Activated naive CD8-positive, alpha-beta T cell treated with anti-CD3 and anti-CD28 coated beads, Interleukin-2, amount 50 U/mL, for 16 hours (primary cell): ENCODE measurements at regions not wholly inside any gene's neighbourhood (a gene's known extent, or its start where the extent isn't known, plus 50 kb on each side); places are given as distances from the start of the nearest gene placed in this dataset.

ENCODE experiments used
- DNase-seq: peaks from one replicate; pipeline ENCODE4 v3.0.0-alpha.2; 2020; ENCODE audit warnings: low read depth, low spot score

DNA sequence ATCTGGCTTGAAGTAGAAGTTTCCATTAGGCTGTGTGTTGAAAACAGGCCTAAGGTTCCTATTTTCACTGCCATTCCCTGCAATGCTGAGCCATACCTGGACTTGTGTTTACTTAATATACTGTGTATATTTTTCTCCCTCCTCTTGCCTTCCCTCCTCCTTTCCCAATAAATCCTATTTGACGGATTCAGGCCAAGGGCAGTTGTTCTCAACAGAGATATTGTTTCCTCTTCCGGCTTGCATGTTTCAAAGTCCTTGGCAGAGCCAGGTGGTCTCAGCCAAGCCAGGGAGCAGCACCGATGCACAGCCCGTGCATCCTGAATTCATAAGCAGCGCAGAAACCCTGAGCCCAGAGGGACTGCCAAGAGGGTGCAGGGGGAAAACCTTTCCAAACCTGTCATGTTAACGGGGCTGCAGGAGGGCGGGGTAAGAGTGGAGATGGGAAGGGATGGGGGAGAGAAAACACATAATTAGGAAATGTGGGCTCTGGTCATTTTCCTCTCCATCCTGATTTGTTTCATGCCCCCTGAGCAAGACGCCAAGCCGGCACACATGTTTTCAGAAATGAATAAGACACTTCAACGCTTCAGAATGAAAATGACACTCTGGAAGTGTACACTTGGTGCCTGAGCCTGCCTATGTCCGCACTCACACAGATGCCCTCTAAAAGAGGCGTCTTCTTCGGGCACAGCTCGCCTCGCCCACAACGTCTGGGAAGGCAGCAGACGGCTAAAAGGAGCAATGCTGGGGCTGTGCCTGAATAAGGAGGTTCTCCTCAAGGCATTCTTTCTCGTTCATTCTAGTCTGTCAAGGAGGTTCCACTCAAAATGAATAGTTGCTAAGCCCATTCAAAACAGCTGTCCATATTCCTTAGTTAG is 149.3 kb upstream of the UBL3 start:
- no peak for DNase-seq

DNA sequence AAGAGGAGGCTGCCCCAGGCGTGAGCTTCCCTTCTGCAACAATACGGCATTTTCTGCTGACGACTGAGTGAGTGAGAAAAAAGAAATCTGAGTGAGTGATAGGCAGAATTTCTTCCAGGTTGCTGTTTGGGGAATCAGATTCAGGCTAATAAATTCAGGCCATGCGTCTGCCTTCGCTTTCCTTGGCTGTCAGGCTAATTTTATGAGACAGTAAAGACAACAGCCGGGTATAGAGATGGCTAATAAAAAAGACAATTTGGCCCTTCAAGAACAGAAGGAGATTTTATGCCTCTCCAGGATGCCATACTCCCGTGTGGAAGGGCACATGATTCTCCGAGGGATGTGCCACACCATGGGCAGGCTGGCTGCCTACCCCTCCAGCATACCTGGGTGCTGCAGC is 145.9 kb upstream of the UBL3 start:
- no peak for DNase-seq

GRCh38 chr13:29994911-29995595 is 144.6 kb upstream of the UBL3 start:
- no peak for DNase-seq

GRCh38 chr13:29993716-29994488 is 143.5 kb upstream of the UBL3 start:
- no peak for DNase-seq

- DNase-seq: no peak
Measured at GRCh38 chr13:29993196-29993595, 142.8 kb upstream of the UBL3 start.

DNA sequence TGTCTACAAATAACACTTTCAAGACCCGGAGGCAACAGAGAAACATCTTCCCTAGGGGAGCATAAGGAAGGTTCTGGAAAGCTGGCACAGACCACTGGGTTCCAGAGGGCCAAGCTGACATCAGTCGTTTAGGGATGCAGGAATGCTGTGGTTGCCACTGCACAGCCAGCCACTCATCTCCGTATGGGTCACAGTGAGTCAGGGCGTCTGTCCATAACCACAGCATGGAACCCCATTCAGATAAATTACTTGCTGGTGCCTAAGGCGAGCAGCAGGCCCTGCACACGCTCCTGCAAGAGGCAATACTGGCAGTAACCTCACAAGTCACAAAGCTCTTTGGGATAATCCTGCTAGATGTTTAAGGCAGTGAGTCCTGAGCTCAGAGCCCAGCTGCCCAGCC is 140.9 kb upstream of the UBL3 start:
- DNase-seq: no peak

GRCh38 chr13:29987340-29987739 is 136.9 kb upstream of the UBL3 start:
- DNase-seq: no peak

DNA sequence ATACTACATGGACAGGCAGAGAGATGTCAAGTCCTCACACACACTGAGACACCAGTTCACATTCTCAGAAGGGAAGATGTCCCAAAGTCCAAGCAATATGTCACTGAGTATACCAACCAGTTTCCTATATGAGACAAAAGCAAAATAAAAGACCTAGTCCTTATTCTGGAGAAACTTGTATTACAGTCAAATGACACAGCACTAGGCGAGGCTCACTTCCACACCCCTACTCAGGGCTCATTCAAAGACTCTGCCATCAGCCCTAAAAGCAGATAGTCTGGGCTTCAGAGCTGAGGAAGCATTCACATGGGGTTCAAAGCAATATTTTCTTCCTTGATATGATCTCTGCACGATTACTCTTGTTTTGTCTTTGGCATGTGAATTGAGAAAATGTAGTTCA is 129.9 kb upstream of the UBL3 start:
- DNase-seq: no peak

DNA sequence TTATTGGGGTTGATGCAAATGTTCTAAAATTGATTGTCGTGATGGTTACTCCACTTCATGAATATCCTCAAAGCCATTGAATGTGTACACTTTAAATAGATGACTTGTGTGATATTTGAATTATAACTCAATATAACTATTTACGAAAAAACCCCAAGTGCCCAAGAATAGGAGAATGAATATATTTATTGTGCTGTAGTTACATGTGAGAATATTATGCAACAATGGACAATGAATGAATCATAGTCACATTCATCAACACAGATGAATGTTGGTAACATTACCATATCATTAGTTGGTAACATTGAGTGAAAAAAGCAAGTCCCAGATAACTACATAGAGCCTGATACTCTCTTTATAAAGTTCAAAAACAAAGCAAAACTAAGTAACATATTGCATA is 127.8 kb upstream of the UBL3 start:
- no peak for DNase-seq

DNA sequence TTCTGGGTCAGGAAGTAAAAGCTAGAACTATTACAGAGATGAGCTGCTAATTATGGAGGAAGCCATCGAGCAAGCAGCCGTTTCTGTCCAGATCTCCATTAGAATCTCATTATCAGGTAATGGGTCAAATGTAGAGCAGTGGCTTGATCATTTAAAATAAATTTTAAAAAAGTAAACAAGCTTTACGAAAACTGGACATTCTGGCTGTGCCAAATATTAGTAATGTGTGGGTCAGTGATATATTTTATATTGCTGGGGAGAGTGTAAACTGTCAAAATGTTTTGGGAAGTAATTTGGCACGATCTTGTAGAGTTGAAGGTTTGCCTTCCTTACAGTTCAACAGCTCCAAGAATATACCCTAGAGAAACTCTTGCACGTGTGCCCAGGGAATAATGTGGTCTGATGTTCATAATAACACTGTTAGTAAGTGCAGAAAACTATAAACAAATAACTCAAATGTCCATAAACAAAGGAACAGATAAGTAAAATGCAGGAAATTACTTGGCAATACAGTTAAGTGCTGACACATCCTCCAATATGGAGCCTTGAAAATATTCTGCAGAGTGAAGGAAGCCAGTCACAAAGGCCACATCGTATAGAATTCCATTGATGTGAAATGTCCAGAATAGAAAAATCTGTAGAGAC is 127.2 kb upstream of the UBL3 start:
- no peak for DNase-seq

- DNase-seq: no peak
Measured at GRCh38 chr13:29976535-29976934, 126.1 kb upstream of the UBL3 start.

DNA sequence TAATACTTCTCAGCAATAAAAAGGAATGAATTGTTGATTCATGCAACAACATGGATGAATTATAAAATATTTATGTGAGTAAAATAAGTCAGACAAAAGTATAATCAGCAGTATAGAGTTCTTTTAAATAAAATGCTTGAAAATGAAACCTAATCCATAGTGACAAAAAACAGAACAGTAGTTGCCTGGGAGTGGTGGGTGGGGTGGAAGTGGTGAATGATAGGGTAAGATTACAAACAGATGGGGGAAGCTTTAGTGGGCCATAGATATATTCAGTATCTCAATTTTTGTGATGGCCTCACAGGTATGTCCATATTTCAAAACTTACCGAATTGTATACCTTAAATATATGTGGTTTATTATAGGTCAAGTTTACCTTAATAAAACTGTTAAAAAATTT is 124.9 kb upstream of the UBL3 start:
- no peak for DNase-seq

DNA sequence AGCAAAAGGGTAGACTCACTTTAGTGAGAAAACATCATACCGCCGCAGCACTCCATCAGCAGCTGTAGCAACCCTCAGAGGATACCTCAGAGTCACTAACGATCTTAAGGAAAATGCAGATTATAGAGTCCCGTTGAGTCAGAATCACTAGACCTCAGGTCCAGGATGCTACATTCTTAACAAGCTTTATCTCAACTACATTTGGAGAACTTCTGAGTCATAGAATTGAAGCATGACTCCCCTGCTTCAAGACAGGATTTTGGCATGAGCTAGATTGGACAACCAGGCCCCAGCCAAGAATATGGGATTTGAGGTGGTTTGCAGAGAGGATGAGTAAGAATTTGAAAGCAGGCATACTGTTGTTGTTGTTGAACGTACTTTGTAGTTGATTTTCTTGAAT is 118.9 kb upstream of the UBL3 start:
- no peak for DNase-seq

DNA sequence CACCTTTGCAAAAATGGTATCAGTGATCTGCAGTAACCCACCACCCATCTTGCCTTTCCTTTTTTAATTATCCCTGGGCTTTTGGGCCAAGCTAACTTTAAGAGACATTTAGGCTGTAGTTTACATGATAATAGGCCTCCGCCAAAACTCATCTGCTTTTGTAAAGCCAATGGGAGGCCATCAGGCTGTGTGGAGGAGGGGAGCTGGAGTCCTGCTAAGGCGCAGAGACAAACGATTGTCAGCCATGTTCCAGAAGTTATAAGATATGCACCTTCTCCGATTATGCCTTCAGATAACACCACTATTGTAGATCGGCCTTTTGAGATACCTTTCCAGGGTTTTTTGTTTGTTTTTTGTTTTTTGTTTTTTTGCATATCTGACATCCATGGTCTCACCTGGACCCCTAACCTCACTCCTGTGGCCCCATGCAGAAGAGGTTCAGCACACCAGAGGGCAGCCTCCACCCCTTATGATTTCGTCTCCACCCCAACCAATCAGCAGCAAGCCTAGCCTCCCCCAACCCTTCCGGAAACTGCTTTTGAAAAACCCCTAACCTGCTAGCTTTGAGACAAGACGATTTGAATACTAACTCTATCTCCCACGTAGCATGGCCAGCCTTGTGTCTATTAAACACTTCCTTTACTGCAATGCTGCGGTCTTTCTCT is 113.9 kb upstream of the UBL3 start:
- DNase-seq: no peak

- no peak for DNase-seq
Measured at GRCh38 chr13:29963089-29963488, 112.7 kb upstream of the UBL3 start.

DNA sequence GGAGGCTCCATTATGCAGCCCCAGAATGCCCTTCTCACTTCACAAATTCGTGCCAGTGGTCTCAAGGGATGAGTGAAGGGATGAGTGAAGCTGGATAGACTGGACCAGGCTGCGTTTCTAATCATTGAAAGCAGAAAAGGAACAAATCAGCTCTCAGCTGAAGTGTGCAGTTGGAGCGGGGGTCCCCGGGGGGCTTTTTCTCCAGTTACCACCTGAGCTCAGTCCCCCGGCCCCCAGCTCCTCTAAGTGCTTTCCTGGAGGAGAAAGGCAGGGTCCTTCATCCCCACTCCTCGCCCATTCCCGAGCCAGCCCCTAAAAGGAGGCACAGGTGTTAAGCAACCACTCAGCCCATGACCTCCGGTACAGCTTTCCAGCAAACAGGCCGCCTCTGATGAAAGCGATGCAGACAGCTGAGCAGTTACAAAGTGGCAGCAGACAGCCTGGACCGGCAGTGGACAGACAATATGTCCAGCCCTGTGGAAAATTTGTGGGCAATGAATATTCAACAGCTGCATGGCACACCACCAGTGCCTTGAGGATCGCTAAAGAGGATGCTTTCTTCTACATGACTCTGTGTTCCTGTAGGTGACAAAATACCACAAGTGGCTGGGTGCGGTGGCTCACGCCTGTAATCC is 110.7 kb upstream of the UBL3 start:
- no peak for DNase-seq

DNA sequence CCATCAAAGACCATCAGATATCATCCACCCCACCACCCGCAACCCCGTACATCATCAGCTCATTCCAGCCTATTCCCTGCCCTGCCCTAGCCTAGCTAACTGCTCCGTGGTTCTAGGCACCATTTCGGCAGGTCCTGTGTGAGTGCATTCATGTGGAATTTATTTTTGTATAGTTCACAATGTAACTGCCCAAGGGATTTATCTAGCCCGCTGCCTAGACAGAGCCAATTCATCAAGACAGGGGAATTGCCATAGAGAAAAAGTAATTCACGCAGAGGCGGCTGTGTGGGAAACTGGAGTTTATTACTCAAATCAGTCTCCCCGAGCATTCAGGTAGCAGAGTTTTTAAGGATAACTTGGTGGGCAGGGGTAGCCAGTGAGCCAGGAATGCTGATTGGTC is 109.2 kb upstream of the UBL3 start:
- no peak for DNase-seq

GRCh38 chr13:29959086-29959485 is 108.7 kb upstream of the UBL3 start:
- DNase-seq: no peak

DNA sequence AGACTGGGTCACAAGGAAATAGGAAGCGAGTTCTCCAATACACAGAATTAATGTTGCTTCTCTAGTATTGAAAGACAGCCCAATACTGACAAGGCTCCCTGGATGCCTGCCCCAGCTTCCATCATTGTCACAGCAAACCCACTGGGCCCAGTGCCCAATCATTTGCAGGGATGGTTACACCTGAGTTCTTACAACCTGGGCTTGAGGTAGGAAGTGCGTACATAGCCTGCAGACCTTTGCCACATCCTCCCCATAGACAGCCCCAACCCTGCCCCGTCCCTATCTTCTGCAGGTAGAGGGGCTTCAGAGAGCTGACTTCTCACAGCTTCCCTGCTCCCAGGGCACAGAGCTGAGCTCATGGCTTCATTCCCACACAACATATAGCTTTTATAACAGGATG is 108.1 kb upstream of the UBL3 start:
- no peak for DNase-seq

DNA sequence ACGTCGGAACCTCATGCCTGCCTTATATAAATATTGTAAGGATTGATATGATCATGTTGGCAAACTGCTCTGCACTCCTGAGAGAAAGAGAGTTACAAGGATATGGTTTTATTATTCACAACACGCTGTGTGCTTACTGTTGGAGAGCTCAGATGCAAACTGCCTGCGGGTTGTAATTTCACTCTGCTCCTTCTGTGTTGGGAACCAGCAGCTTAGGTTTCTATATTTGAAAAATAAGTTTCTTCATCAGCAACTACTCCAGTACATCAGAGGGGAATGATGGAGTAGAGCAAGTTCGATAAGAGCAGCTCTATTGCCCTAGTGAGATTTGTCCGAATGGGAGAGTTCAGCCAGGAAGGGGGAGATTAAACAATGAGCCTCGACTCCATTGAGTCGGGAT is 106.9 kb upstream of the UBL3 start:
- no peak for DNase-seq

- no peak for DNase-seq
Measured at GRCh38 chr13:29956853-29957252, 106.4 kb upstream of the UBL3 start.
